ENCODE measurements at regions not wholly inside any gene's neighbourhood (a gene's known extent, or its start where the extent isn't known, plus 50 kb on each side); places are given as distances from the start of the nearest gene placed in this dataset.

- TF ChIP-seq CTCF (IDR thresholded peaks at IDR 0.05; ENCODE audit: extremely low read depth in 1 of 2, insufficient read depth in 1 of 2, low read depth in 1 of 2, low read length in 2 of 2) (no peak), POLR2AphosphoS5 (IDR thresholded peaks at IDR 0.05; ENCODE audit: insufficient read depth, low read depth, low read length) (no peak), POLR2A (IDR thresholded peaks at IDR 0.05; ENCODE audit: low read depth, low read length) (no peak), EZH2 (IDR thresholded peaks at IDR 0.05; ENCODE audit: borderline replicate concordance, low read depth, low read length, severe bottlenecking) (no peak), MAX (IDR thresholded peaks at IDR 0.05; ENCODE audit: insufficient read depth, insufficient read length) (no peak)
These were observed 150.8 kb downstream of the HERPUD2 start for GRCh38 chr7:35544028-35544742.
